ENCODE measurements at regions not wholly inside any gene's neighbourhood (a gene's known extent, or its start where the extent isn't known, plus 50 kb on each side); places are given as distances from the start of the nearest gene placed in this dataset.

- DNase-seq = no peak
Measured at GRCh38 chr13:43985422-43986072, 105.8 kb downstream of the LACC1 start.

GRCh38 chr13:43986421-43986981 is 106.8 kb downstream of the LACC1 start:
- no peak for DNase-seq

DNA sequence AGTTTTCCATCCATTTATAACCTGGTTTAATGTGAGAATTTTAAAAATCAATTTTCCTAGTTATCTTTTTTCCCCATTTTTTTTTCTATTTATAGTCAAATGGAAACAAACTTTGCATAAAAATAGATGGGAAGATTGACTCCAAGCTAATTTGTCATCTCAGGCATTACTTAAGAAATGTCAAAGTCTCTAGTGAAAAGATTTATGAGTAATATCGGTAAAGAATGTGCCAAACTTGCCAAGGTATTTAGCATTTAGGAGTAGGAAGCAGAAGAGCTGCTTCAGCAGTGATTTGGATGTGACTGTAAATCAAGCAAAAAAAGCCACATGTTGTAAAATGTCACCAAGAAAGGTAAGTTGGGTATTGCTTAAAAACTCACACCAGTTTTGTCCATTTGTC is 108.6 kb downstream of the LACC1 start:
- no peak for DNase-seq

DNA sequence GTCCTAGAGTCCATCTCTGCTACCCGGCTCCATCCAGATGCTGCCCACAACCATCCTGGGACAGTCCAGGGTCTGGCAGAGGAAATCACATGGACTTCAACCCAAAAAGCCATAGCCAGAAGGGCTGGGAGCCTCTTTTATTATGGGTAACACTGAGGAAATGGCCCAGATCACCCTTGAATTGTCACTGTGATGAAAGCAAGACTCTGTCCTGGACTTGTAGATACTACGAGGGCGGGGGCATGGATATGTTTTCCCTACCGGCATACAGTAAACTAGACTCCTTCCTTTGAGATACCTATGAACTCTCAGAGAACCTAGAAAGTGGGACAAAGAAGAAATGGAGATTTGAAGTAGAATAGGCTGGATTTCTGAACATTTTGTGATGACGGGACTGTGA is 110.3 kb downstream of the LACC1 start:
- no peak for DNase-seq

- no peak for DNase-seq
Measured at GRCh38 chr13:43990829-43991228, 111.1 kb downstream of the LACC1 start.

DNA sequence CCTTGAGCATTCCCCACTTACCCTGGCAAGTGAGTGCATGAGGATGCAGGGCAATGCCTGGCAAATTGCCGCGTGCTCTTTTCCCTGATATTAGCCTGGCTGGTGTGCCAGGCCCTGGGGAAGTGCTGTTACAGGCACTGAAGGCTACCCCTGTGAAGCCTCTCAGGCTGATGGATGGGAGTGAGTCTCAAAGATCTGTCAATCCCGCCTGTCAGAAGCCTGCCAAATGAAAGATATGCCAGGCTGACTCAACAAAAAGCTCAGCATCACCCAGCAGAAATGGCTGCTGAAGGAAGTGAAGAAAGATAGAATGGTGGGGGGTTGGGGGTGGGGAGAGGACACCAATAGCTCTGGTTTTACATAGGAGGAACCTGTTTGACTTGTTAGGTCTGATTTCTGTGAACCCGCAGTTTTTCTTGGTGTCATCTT is 112.1 kb downstream of the LACC1 start:
- no peak for DNase-seq

DNA sequence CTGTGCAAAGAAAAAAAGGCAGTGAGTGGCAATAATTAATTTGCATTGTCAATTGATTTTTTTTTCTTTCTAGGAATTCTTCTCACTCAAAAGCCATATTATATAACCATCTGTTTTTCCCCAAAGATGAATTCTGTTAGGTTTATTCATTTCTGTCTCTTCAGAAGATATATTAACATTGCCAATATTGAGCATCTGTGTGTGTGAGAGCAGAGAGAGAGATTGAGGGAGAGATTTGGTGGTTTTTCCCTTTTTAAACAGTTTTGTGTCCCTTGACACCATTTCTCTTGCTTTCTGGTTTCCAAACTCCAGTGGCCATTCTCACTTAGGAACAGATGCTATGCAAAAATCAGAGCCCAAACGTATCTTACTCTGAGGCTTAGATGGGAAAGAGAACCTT is 112.5 kb downstream of the LACC1 start:
- DNase-seq = no peak

DNA sequence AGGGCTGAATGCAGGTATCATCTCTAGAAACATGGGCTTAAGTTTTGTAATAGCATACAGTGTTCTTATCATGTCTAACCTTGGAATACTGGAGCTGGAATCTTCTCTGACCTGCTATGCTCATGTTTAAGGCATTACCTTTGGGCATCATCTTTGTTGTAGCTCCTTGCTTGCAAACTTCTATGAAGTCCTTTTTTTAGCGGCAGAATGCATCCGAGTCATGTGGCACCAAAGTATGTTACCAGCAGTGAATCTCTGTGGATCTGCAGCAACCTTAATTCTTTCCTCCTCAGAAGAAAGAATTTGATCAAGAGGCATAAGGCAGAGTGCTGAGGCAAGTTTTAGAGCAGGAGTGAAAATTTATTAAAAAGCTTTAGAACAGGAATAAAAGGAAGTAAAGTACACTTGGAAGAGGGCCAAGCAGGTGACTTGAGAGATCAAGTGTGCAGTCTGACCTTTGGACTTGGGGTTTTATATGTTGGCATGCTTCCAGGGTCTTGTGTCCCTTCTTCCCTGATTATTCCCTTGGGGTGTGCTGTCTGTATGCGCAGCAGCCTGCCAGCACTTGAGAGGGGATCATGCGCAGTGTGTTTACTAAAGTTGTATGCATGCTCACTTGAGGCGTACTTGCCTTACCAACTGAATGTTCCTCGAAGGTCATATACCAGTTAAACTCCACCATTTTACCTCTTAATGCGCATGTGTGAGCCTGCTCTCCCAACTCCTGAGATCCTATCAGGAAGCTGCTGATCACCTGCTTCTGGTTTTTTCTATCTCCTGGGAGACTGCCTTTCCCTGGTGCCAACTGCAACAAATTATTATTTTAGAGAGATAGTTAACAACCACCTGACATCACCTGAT is 115.5 kb downstream of the LACC1 start:
- no peak for DNase-seq

GRCh38 chr13:43996221-43996620 is 116.5 kb downstream of the LACC1 start:
- no peak for DNase-seq

DNA sequence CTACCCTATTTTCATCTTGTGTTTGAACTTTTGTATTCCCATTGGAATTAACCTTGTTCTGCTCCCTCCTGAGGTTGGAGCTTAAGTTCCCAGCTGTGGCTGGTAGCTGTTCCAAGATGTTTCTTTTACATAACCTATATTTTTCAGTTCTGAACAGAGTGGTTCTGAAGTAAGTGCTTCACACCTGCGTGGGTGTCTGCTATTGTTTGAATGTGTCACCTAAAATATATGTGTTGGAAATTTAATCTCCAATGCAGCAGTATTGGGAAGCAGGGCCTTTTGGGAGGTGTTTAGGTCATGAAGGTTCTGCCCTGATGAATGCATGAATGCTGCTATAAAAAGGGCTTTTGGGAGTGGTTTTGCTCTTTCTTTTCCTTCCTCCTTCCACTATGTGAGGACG is 123.8 kb downstream of the LACC1 start:
- DNase-seq = no peak

DNA sequence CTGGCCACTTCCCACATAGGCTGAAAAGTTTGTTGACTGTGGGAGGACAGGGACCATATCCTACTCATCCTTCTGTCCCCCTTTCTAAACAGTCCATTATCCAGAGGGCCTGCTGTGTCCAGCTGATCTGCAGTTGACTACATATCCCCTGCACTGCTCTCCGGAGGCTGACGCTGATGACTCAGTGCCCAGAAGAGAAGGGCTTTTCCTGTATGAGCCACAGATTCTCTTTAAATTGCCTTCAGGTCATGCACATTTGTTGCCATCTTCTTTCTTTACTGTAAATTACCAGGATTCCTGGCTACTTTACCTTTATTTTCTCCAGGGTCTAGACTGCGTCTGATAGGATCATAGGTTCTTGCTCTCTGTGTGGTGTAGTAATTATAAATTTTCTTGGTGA is 125.2 kb downstream of the LACC1 start:
- DNase-seq = no peak

DNA sequence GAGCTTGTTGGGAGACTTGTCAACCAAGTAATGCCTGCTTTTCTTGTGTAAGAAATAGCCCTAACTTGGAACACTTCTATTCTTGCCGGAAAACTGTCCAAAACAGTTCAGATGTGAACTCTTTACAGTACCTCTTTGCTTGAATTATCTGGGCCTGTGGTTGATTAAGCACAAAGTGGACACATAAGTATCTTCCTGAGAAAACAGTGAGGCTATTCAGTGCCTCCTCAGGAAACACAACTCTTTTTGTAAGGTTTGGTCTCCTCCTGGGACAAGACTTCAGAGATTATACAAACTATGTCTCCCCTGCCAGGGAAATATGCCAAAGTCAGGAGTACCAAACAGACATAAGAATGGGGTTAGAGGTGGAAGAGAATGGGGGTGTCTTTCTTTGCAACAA is 127.7 kb downstream of the LACC1 start:
- no peak for DNase-seq

- DNase-seq = no peak
Measured at GRCh38 chr13:44011036-44011435, 131.3 kb downstream of the LACC1 start.

DNA sequence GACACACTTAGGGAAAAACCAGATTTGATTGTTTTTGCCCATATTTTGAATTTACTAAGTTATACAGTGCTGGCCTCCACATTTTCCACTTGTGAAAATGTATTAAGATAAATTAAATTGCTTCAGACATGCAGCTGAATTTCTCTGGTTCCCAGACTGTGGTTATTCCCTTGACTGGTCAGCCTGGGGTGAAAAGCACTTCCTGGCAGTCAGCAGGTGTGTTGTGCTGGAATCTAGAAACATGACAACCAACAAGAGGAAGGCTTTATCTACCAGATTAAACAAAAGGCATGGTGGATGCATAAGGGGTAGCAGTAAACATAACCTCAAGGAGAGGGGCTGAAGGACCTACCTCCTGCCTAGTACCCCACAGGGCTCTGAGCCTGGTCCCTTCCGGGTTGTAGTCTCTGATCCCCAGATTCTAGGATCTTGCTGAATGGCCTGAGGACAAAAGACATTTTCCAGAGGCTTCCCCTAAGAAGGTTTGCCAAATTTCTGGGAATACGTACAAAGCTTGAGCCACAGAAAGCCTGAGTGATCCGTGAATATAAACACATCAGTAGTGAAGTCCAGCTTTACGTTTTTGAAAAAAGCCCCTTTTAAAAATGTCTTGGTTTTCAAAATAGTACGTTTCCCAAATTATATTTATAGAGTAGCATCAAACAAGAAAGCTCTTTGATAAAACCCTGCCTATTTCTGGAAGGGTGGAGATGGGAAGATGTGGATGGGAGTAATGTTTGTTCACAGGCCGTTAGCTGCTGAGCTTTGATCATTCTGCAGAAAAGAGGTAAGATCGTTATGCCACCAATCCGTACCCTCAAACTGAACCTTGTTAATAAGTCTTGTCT is 133.4 kb downstream of the LACC1 start:
- DNase-seq = no peak

DNA sequence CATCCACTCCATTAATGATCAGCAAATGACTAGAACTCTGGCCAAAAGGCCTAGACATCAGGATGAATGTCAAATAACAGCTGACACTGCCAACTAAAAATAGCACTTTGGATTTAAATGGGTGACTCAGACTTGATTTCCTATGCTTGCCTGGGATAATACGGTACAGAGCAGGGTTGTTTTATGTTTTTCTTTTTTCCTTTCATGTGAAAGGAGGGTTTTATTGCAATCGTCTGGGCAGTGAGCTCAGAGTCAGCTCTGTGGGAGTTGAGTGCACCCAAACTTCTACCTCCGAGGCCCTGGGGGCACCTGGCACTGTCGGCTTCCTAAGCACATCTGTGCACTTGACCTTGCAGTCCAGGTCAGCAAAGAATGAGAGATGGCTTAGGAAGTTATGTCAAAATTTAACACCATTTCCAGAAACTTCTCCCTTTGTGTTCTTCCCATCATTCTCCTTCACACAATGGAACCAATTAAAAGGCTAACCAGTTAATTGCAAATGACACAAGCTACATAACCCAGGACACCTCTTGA is 134.1 kb downstream of the LACC1 start:
- no peak for DNase-seq

DNA sequence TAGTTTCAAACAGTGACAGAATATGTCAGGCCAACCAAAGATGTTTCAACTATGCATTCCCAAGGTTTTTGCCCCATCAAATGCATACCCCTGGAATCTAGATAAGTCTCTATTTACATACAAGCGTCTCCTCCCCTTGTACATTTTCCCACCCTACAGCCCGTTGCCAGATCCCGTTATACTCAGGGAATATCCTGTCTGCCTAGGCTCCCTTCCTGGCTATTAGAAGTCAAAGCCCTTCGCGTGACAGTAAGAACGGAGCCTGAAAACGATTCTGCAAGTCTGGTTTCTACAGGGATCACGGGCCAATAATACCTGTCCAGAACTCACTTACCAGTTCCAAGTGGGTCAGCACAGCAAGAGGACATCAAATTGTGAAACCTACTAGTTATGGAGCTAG is 134.8 kb downstream of the LACC1 start:
- no peak for DNase-seq

DNA sequence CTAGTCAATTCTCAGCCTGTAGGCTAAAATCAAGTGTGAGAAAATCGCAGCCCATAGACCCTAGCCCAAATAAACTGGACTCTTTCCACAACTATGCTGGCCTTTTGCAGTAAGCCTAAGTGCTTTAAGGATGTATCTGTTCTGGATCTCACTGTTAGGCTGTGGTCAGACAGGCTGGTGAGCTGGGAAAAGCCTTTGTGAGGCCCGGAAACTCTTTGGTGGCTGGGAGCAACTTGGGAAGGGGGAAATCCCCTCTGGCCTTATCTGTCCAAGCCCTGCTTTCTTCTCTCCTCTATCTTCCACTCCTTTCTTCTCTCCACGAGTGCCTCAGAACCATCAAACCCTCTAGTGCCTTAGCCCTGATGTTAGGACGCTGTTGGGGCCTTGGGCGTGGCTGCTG is 135.4 kb downstream of the LACC1 start:
- no peak for DNase-seq

DNA sequence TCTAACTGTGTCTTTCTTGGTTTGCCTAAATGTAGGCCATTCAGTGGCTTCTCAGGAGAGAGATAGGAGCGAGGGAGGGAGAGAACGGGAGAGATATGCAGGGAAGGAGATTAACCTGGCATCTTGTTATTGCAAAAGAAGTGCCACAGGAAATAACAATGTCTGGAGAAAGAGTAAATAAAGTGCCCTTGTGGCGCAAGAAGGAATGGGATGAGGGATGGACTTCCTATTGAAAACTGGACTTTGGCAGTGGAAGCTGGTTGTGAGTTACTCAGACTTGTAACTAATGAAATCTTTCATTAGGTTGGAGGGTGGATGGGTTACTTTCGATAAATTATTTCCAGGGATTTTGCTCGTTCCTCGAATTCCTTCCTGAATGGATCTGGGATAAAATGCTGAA is 136.1 kb downstream of the LACC1 start:
- DNase-seq = no peak

- DNase-seq = no peak
Measured at GRCh38 chr13:44017756-44018309, 138.1 kb downstream of the LACC1 start.

- no peak for DNase-seq
Measured at GRCh38 chr13:44019651-44020050, 139.9 kb downstream of the LACC1 start.

DNA sequence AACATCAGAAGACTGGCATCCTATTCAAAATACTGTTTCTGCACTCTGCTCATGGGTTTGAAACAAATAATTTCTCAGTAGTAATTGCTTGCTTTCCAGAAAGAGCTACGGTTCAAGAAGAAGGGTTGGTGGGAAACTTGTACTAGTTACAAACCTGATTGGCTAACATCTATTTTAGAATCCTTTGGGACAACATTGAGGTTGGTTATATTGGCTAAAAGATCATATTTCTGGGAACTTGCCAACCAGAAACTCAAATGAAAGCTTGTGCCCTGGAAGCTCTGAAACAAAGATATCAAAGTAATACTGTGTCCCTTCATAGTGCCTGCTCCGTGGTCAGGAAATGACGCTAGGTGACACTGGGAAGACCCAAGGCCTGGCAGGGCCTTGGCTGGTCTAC is 141.7 kb downstream of the LACC1 start:
- DNase-seq = no peak

GRCh38 chr13:44022196-44022595 is 142.5 kb downstream of the LACC1 start:
- no peak for DNase-seq

Measured in activated naive CD4-positive, alpha-beta T cell treated with anti-CD3 and anti-CD28 coated beads, Interleukin-2, amount 50 U/mL, for 16 hours (primary cell).